ENCODE measurements at regions not wholly inside any gene's neighbourhood (a gene's known extent, or its start where the extent isn't known, plus 50 kb on each side); places are given as distances from the start of the nearest gene placed in this dataset.

DNA sequence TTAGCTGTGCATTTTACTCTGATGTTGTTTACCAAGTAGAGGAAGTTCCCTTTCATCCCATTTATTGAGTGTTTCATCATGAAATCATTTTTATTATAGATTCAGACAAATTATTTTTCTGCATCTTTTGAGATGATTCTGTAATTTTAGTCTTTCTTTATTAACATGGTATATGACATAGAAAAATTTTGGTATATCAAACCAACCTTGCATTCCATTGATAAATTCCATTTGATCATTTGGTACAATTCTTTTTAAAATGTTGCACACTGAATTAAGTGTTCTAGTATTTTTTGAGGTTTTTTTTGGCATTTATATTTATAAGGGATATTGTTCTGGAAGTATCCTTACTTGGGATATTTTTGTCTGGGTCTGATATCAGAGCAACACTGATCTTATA is 308.4 kb downstream of the DLEU7 start:
- Histone ChIP-seq H3K27ac (no peak overlapping the region), H3K4me3 (no peak overlapping the region), H3K36me3 (no peaks in the 10 kb centered on the region), H3K27me3 (replicated peaks in 1 of 7) (no peaks in the 10 kb centered on the region), H3K9me3 (peaks cover 0 to 60% (median 55%) of the 10 kb centered on the region in 8 donors), H3K4me1 (peaks cover 0 to 3% (median 0%) of the 10 kb centered on the region in 6 donors)
- DNase-seq = no peak
- intact Hi-C loops (cut with DNase I; ENCODE audit: low total_unique reads) = loop anchor here (10.0 kb wide), 1 partner anchor 270 kb away; no protein-coding TSS in a partner anchor
- TF ChIP-seq POLR2AphosphoS5 (IDR thresholded peaks at IDR 0.05) (no peak), POLR2A (IDR thresholded peaks at IDR 0.05) (no peak), CTCF (IDR thresholded peaks at IDR 0.05 in 8 of 11, conservative IDR thresholded peaks at IDR 0.05 in 3 of 11) (no peak)

DNA sequence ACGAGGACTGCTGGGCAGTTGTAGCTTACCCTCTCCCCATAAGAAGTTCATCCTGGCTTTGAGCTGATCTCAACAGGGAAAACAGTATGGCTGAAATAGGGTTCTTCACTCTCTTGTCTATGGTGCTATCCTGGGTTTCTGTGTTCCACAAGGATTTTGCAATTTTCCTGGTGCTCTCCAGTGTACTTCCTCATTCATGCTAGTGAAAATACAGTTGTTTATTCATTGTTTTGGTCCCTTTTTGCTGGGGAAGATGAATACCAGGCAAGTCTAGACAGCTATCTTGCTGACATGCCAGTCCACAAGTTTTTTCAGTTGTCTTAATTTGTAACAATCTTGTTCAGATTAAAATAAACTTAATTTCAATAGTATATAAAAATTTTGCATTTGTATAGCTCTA is 306.5 kb downstream of the DLEU7 start:
- H3K27me3 ChIP-seq (replicated peaks in 1 of 7) = no peaks in the 10 kb centered on the region
- TF ChIP-seq CTCF (IDR thresholded peaks at IDR 0.05 in 8 of 11, conservative IDR thresholded peaks at IDR 0.05 in 3 of 11) (no peak), POLR2AphosphoS5 (IDR thresholded peaks at IDR 0.05) (no peak), POLR2A (IDR thresholded peaks at IDR 0.05) (no peak)
- no peak overlapping the region for H3K27ac ChIP-seq
- no peaks in the 10 kb centered on the region for H3K36me3 ChIP-seq
- H3K4me3 ChIP-seq = no peak overlapping the region
- WGBS, 5 donors = 73 to 100% (median 100%) methylated on average over 1 of the region's 1 CpG
- H3K9me3 ChIP-seq = peaks cover 0 to 60% (median 55%) of the 10 kb centered on the region in 8 donors
- intact Hi-C loops (cut with DNase I; ENCODE audit: low total_unique reads) = loop anchor here (10.0 kb wide), 1 partner anchor 268 kb away; no protein-coding TSS in a partner anchor
- DNase-seq = no peak
- H3K4me1 ChIP-seq = no peaks in the 10 kb centered on the region

- no peaks in the 10 kb centered on the region for H3K27me3 ChIP-seq (replicated peaks in 1 of 7)
- no peak overlapping the region for H3K27ac ChIP-seq
- no peak for DNase-seq
- no peaks in the 10 kb centered on the region for H3K36me3 ChIP-seq
- H3K9me3 ChIP-seq = peaks cover 0 to 48% (median 42%) of the 10 kb centered on the region in 8 donors
- TF ChIP-seq POLR2A (IDR thresholded peaks at IDR 0.05) (no peak), POLR2AphosphoS5 (IDR thresholded peaks at IDR 0.05) (no peak), CTCF (IDR thresholded peaks at IDR 0.05 in 8 of 11, conservative IDR thresholded peaks at IDR 0.05 in 3 of 11) (no peak)
- no peak overlapping the region for H3K4me3 ChIP-seq
- intact Hi-C loops (cut with DNase I; ENCODE audit: low total_unique reads) = loop anchor here (10.0 kb wide), 1 partner anchor 265 kb away; no protein-coding TSS in a partner anchor
- H3K4me1 ChIP-seq = no peaks in the 10 kb centered on the region
These were observed 303.5 kb downstream of the DLEU7 start for GRCh38 chr13:50539791-50540530.

DNA sequence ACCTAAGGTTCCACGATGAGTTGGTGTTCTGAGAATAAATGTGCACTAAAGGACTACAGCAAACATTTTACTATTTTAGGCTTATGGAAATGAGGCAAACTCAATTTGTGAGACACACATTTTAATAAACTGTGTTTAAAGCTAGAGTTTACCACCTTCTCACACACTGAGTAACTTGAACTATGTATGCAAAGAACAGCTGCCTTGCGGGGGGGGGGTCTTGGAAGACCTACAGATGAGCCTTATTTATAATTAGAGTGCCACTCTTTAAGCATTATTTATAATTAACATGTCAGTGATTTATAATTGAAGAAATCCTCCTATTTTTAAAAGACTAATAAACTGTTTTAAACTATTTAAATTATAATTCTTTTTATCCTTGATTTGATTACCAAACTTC is 300.4 kb downstream of the DLEU7 start:
- Histone ChIP-seq H3K27me3 (replicated peaks in 1 of 7) (no peaks in the 10 kb centered on the region), H3K27ac (no peak overlapping the region), H3K9me3 (peaks cover 0 to 16% (median 12%) of the 10 kb centered on the region in 8 donors), H3K36me3 (no peaks in the 10 kb centered on the region), H3K4me1 (no peaks in the 10 kb centered on the region), H3K4me3 (no peak overlapping the region)
- TF ChIP-seq POLR2A (IDR thresholded peaks at IDR 0.05) (no peak), CTCF (IDR thresholded peaks at IDR 0.05 in 8 of 11, conservative IDR thresholded peaks at IDR 0.05 in 3 of 11) (no peak), POLR2AphosphoS5 (IDR thresholded peaks at IDR 0.05) (no peak)
- no peak for DNase-seq
- WGBS, 5 donors = 56 to 89% (median 71%) methylated on average over 2 of the region's 2 CpGs
- intact Hi-C loops (cut with DNase I; ENCODE audit: low total_unique reads) = no loop called here
